Breast epithelium (tissue), 3 donors: ENCODE measurements at regions not wholly inside any gene's neighbourhood (a gene's known extent, or its start where the extent isn't known, plus 50 kb on each side); places are given as distances from the start of the nearest gene placed in this dataset.

Source experiments
- POLR2A ChIP-seq: fragments of 450-650 bp; IDR thresholded peaks from one replicate; pipeline ENCODE4 v1.6.1; 2016; ENCODE audit warnings: antibody characterized with exemption, mild to moderate bottlenecking, moderate library complexity
- POLR2AphosphoS5 ChIP-seq, 3 donors: sonication (generic); formaldehyde crosslinking; IDR thresholded peaks; one replicate each; pipeline ENCODE4 v1.6.1; 2017; ENCODE audit warnings: antibody characterized with exemption in 3 of 3
- TF ChIP-seq, protein P1 (sequence below), 3 donors: fragments of 450-650 bp; IDR thresholded peaks; one replicate each; pipeline ENCODE4 v1.5.1; 2016 to 2017; ENCODE audit warnings: antibody characterized with exemption in 3 of 3, mild to moderate bottlenecking in 3 of 3, moderate library complexity in 3 of 3

DNA sequence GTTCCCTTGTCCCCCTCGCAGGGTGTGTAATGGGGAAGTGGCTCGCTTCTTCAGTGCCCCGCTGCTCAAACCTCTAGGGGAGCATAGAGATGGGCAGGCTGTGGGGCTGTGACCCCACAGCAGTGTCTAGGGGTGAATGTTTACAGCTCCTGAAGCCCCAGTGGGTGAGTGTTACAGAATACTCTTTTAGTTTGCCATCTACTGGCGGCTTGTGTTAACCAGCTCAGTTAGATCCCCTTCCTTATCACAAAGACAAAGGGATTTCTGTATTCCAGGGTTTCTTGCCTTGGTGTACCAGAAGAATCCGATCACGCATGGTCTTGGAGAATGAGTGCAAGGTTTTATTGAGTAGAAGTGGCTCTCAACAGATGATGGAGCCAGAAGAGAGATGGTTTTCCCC is 108.1 kb upstream of the IQCM start:
- TF ChIP-seq POLR2A (no peak), POLR2AphosphoS5 (IDR thresholded peaks at IDR 0.05) (no peak)
- TF ChIP-seq, protein P1, sequence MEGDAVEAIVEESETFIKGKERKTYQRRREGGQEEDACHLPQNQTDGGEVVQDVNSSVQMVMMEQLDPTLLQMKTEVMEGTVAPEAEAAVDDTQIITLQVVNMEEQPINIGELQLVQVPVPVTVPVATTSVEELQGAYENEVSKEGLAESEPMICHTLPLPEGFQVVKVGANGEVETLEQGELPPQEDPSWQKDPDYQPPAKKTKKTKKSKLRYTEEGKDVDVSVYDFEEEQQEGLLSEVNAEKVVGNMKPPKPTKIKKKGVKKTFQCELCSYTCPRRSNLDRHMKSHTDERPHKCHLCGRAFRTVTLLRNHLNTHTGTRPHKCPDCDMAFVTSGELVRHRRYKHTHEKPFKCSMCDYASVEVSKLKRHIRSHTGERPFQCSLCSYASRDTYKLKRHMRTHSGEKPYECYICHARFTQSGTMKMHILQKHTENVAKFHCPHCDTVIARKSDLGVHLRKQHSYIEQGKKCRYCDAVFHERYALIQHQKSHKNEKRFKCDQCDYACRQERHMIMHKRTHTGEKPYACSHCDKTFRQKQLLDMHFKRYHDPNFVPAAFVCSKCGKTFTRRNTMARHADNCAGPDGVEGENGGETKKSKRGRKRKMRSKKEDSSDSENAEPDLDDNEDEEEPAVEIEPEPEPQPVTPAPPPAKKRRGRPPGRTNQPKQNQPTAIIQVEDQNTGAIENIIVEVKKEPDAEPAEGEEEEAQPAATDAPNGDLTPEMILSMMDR (IDR thresholded peaks at IDR 0.05): no peak
